Naive thymus-derived CD4-positive, alpha-beta T cell (primary cell): ENCODE measurements at regions not wholly inside any gene's neighbourhood (a gene's known extent, or its start where the extent isn't known, plus 50 kb on each side); places are given as distances from the start of the nearest gene placed in this dataset.

ENCODE experiments used
- ATAC-seq: fragments of 150-1000 bp; cut with Tn5 transposase; 2 replicates; pipeline ENCODE4 v1.10.0; 2021; ENCODE audit warnings: mild to moderate bottlenecking, moderate library complexity
- CTCF ChIA-PET: fragments of 350-600 bp; sonication (Branson Sonifier 250); formaldehyde crosslinking; loops from one replicate; lab custom pipeline; 2021; ENCODE audit warnings: antibody characterized with exemption; lab: Charles Lee
- POLR2A ChIA-PET: fragments of 350-600 bp; sonication (Branson Sonifier 250); formaldehyde crosslinking; loops from one replicate; lab custom pipeline; 2021; ENCODE audit warnings: antibody characterized with exemption, inconsistent platforms; lab: Charles Lee
- DNase-seq, 9 donors: peaks; one replicate each; pipeline versions ENCODE4 v3.0.0 to v3.0.0-alpha.2; 2020 to 2022; ENCODE audit warnings: mixed read lengths in 1 of 9
- H3K27ac ChIP-seq: one replicate; pipeline ENCODE4 v1.7.0; 2013; ENCODE audit warnings: mild to moderate bottlenecking, low read depth, low read length, moderate library complexity
- H3K27me3 ChIP-seq, 2 donors: one replicate each; pipeline ENCODE4 v1.7.0; 2013; ENCODE audit warnings: low read length in 2 of 2, mild to moderate bottlenecking in 2 of 2, moderate library complexity in 2 of 2; ENCODE audit not compliant: control insufficient read depth in 2 of 2, insufficient read depth in 2 of 2
- H3K36me3 ChIP-seq, 3 experiments: 1 replicate in 2 of 3; 2 replicates in 1 of 3; pipeline ENCODE4 v1.7.0; 2013; ENCODE audit warnings: low read length in 3 of 3, mild to moderate bottlenecking in 3 of 3, moderate library complexity in 1 of 3; ENCODE audit not compliant: insufficient read depth in 3 of 3, control insufficient read depth in 2 of 3
- H3K4me1 ChIP-seq, 2 donors: one replicate each; pipeline ENCODE4 v1.7.0; 2013; ENCODE audit warnings: low read length in 2 of 2, mild to moderate bottlenecking in 2 of 2, moderate library complexity in 1 of 2; ENCODE audit not compliant: control insufficient read depth in 2 of 2, insufficient read depth in 2 of 2
- H3K4me3 ChIP-seq: 2 replicates; pipeline ENCODE4 v1.7.0; 2013; ENCODE audit warnings: mild to moderate bottlenecking, low read length
- H3K9me3 ChIP-seq, 3 experiments: 1 replicate in 2 of 3; 2 replicates in 1 of 3; pipeline ENCODE4 v1.7.0; 2013; ENCODE audit warnings: low read length in 3 of 3; ENCODE audit not compliant: control insufficient read depth in 2 of 3
- H3K27ac Mint-ChIP-seq, 9 donors: one replicate each; pipeline ENCODE4 v1.8.0; 2020 to 2022; ENCODE audit warnings: mixed read lengths in 9 of 9, mild to moderate bottlenecking in 8 of 9, moderate library complexity in 5 of 9, inconsistent platforms in 2 of 9
- H3K27me3 Mint-ChIP-seq, 5 donors: one replicate each; pipeline ENCODE4 v1.8.0; 2021 to 2022; ENCODE audit warnings: mixed read lengths in 5 of 5, mild to moderate bottlenecking in 1 of 5
- H3K36me3 Mint-ChIP-seq, 5 donors: one replicate each; pipeline ENCODE4 v1.8.0; 2020 to 2022; ENCODE audit warnings: mixed read lengths in 5 of 5, mild to moderate bottlenecking in 3 of 5, inconsistent platforms in 1 of 5
- H3K4me1 Mint-ChIP-seq, 7 donors: one replicate each; pipeline ENCODE4 v1.8.0; 2020 to 2022; ENCODE audit warnings: mixed read lengths in 7 of 7, mild to moderate bottlenecking in 3 of 7, inconsistent platforms in 1 of 7
- H3K4me3 Mint-ChIP-seq, 10 donors: one replicate each; pipeline ENCODE4 v1.8.0; 2020 to 2022; ENCODE audit warnings: mild to moderate bottlenecking in 10 of 10, mixed read lengths in 10 of 10, moderate library complexity in 6 of 10, inconsistent platforms in 2 of 10
- H3K9me3 Mint-ChIP-seq, 11 donors: one replicate each; pipeline ENCODE4 v1.8.0; 2020 to 2022; ENCODE audit warnings: mixed read lengths in 11 of 11, mild to moderate bottlenecking in 4 of 11, inconsistent platforms in 1 of 11, moderate library complexity in 1 of 11
- intact Hi-C, 2 donors: fragments of 100-400 bp; cut with micrococcal nuclease; formaldehyde crosslinking; loops; one replicate each; pipeline ENCODE4 v1.15.1; 2023

GRCh38 chr18:55114876-55115275, 155.6 kb upstream of the CCDC68 start:
- Mint-ChIP-seq H3K4me1 (peaks cover 0 to 2% (median 0%) of the 10 kb centered on the region in 7 donors), H3K9me3 (peaks cover 0 to 9% (median 0%) of the 10 kb centered on the region in 11 donors), H3K27me3 (peaks cover 0 to 7% (median 5%) of the 10 kb centered on the region in 5 donors), H3K27ac (no peak overlapping the region), H3K4me3 (no peak overlapping the region), H3K36me3 (no peaks in the 10 kb centered on the region)
- ATAC-seq (no peak), DNase-seq (no peak)
- H3K36me3 ChIP-seq, result no peaks in the 10 kb centered on the region
- no peak overlapping the region for H3K4me3 ChIP-seq
- intact Hi-C loops, result no loop called here
- no peaks in the 10 kb centered on the region for H3K9me3 ChIP-seq
- POLR2A ChIA-PET, result no interaction called here
- no peak overlapping the region for H3K27ac ChIP-seq
- CTCF ChIA-PET, result no interaction called here
- H3K4me1 ChIP-seq, result no peaks in the 10 kb centered on the region
- H3K27me3 ChIP-seq, result no peaks in the 10 kb centered on the region

- intact Hi-C loops, result no loop called here
- no peaks in the 10 kb centered on the region for H3K4me1 ChIP-seq
- H3K4me1 Mint-ChIP-seq, result peaks cover 0 to 2% (median 0%) of the 10 kb centered on the region in 7 donors
- ATAC-seq (no peak), DNase-seq (no peak)
- H3K27ac Mint-ChIP-seq, result no peak overlapping the region
- H3K27me3 ChIP-seq, result no peaks in the 10 kb centered on the region
- no peak overlapping the region for H3K27ac ChIP-seq
- peaks cover 0 to 7% (median 5%) of the 10 kb centered on the region in 5 donors for H3K27me3 Mint-ChIP-seq
- ChIA-PET CTCF (no interaction called here), POLR2A (no interaction called here)
- H3K9me3 ChIP-seq, result no peaks in the 10 kb centered on the region
- H3K4me3 ChIP-seq, result no peak overlapping the region
- peaks cover 0 to 11% (median under 1%) of the 10 kb centered on the region in 11 donors for H3K9me3 Mint-ChIP-seq
- H3K36me3 Mint-ChIP-seq, result no peaks in the 10 kb centered on the region
- no peaks in the 10 kb centered on the region for H3K36me3 ChIP-seq
- no peak overlapping the region for H3K4me3 Mint-ChIP-seq
Observed at GRCh38 chr18:55113800-55114199, 154.5 kb upstream of the CCDC68 start.

GRCh38 chr18:55111271-55111670, 152.0 kb upstream of the CCDC68 start:
- H3K27me3 Mint-ChIP-seq, result peaks cover 0 to 10% (median 5%) of the 10 kb centered on the region in 5 donors
- H3K4me1 ChIP-seq, result no peaks in the 10 kb centered on the region
- H3K4me3 Mint-ChIP-seq, result no peak overlapping the region
- intact Hi-C loops, result no loop called here
- ATAC-seq, result no peak
- ChIA-PET POLR2A (no interaction called here), CTCF (no interaction called here)
- H3K4me3 ChIP-seq, result no peak overlapping the region
- DNase-seq, result no peak
- H3K27ac Mint-ChIP-seq, result no peak overlapping the region
- H3K27me3 ChIP-seq, result no peaks in the 10 kb centered on the region
- H3K9me3 ChIP-seq, result no peaks in the 10 kb centered on the region
- H3K36me3 ChIP-seq, result no peaks in the 10 kb centered on the region
- H3K27ac ChIP-seq, result no peak overlapping the region
- H3K36me3 Mint-ChIP-seq, result no peaks in the 10 kb centered on the region
- peaks cover 0 to 18% (median 1%) of the 10 kb centered on the region in 11 donors for H3K9me3 Mint-ChIP-seq
- H3K4me1 Mint-ChIP-seq, result peaks cover 0 to 2% (median 0%) of the 10 kb centered on the region in 7 donors

- ChIA-PET CTCF (no interaction called here), POLR2A (no interaction called here)
- Histone ChIP-seq H3K4me3 (no peak overlapping the region), H3K36me3 (no peaks in the 10 kb centered on the region), H3K4me1 (no peaks in the 10 kb centered on the region), H3K27me3 (no peaks in the 10 kb centered on the region), H3K9me3 (no peaks in the 10 kb centered on the region), H3K27ac (no peak overlapping the region)
- Mint-ChIP-seq H3K27me3 (peaks cover 0 to 10% (median 5%) of the 10 kb centered on the region in 5 donors), H3K36me3 (no peaks in the 10 kb centered on the region), H3K27ac (no peak overlapping the region), H3K9me3 (peaks cover 0 to 18% (median 1%) of the 10 kb centered on the region in 11 donors), H3K4me1 (peaks cover 0 to 2% (median 0%) of the 10 kb centered on the region in 7 donors), H3K4me3 (no peak overlapping the region)
- ATAC-seq (no peak), DNase-seq (no peak)
- intact Hi-C loops, result no loop called here
Observed at GRCh38 chr18:55110436-55110835, 151.2 kb upstream of the CCDC68 start.

- Histone ChIP-seq H3K27ac (no peak overlapping the region), H3K4me3 (no peak overlapping the region), H3K27me3 (no peaks in the 10 kb centered on the region), H3K4me1 (no peaks in the 10 kb centered on the region), H3K9me3 (no peaks in the 10 kb centered on the region), H3K36me3 (no peaks in the 10 kb centered on the region)
- H3K36me3 Mint-ChIP-seq, result no peaks in the 10 kb centered on the region
- H3K27me3 Mint-ChIP-seq, result peaks cover 0 to 10% (median 5%) of the 10 kb centered on the region in 5 donors
- peaks cover 0 to 18% (median 1%) of the 10 kb centered on the region in 11 donors for H3K9me3 Mint-ChIP-seq
- intact Hi-C loops, result no loop called here
- ChIA-PET POLR2A (no interaction called here), CTCF (no interaction called here)
- no peak for ATAC-seq
- no peak for DNase-seq
- no peak overlapping the region for H3K27ac Mint-ChIP-seq
- H3K4me3 Mint-ChIP-seq, result no peak overlapping the region
- peaks cover 0 to 2% (median 0%) of the 10 kb centered on the region in 7 donors for H3K4me1 Mint-ChIP-seq
Observed at GRCh38 chr18:55109818-55110414, 150.7 kb upstream of the CCDC68 start.

- ChIA-PET POLR2A (no interaction called here), CTCF (no interaction called here)
- no peak overlapping the region for H3K27ac ChIP-seq
- H3K4me1 ChIP-seq, result no peaks in the 10 kb centered on the region
- Mint-ChIP-seq H3K4me3 (no peak overlapping the region), H3K9me3 (peaks cover 0 to 10% (median 2%) of the 10 kb centered on the region in 11 donors), H3K4me1 (peaks cover 0 to 2% (median 0%) of the 10 kb centered on the region in 7 donors), H3K36me3 (no peaks in the 10 kb centered on the region), H3K27me3 (peaks cover 0 to 9% (median 6%) of the 10 kb centered on the region in 5 donors), H3K27ac (no peak overlapping the region)
- H3K4me3 ChIP-seq, result no peak overlapping the region
- intact Hi-C loops, result no loop called here
- DNase-seq, result no peak
- ATAC-seq, result no peak
- H3K9me3 ChIP-seq, result no peaks in the 10 kb centered on the region
- no peaks in the 10 kb centered on the region for H3K27me3 ChIP-seq
- no peaks in the 10 kb centered on the region for H3K36me3 ChIP-seq
Observed at GRCh38 chr18:55106906-55107305, 147.6 kb upstream of the CCDC68 start.

GRCh38 chr18:55106466-55106865, 147.2 kb upstream of the CCDC68 start:
- no peaks in the 10 kb centered on the region for H3K36me3 ChIP-seq
- no peaks in the 10 kb centered on the region for H3K27me3 ChIP-seq
- Mint-ChIP-seq H3K27ac (no peak overlapping the region), H3K4me3 (no peak overlapping the region), H3K9me3 (peaks cover 0 to 10% (median 2%) of the 10 kb centered on the region in 11 donors), H3K4me1 (peaks cover 0 to 2% (median 0%) of the 10 kb centered on the region in 7 donors), H3K36me3 (no peaks in the 10 kb centered on the region), H3K27me3 (peaks cover 0 to 9% (median 6%) of the 10 kb centered on the region in 5 donors)
- ChIA-PET CTCF (no interaction called here), POLR2A (no interaction called here)
- H3K4me3 ChIP-seq, result no peak overlapping the region
- no peaks in the 10 kb centered on the region for H3K9me3 ChIP-seq
- intact Hi-C loops, result no loop called here
- no peaks in the 10 kb centered on the region for H3K4me1 ChIP-seq
- no peak for DNase-seq
- H3K27ac ChIP-seq, result no peak overlapping the region
- no peak for ATAC-seq
